HG03442 (cell line): ENCODE measurements at regions not wholly inside any gene's neighbourhood (a gene's known extent, or its start where the extent isn't known, plus 50 kb on each side); places are given as distances from the start of the nearest gene placed in this dataset.
"Not testable (repeated sequence)": the region's sequence is repeated elsewhere in the genome, so short reads cannot be mapped to it uniquely, and the experiment has no call there.

Source experiments
- ATAC-seq: cut with Tn5 transposase; IDR thresholded peaks from one replicate; pipeline ENCODE4 v1.9.1; 2021; ENCODE audit warnings: mild to moderate bottlenecking, moderate library complexity; ENCODE audit not compliant: unreplicated experiment

DNA sequence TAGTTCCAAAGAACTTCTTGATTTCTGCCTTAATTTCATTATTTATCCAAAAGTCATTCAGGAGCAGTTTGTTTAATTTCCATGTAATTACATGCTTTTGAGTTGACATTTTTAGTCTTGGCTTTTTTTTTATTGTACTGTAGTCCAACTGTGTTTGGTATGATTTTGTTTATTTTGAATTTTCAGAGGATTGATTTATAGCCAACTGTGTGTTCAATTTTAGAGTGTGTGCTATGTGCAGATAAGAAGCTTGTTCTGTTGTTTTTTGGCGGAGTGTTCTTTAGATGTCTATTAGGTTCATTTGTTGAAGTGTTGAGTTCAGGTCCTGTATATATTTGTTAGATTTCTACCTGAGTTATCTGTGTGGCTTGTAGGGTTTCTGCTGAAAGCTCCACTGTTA lies 533.6 kb downstream of the TRAM1L1 start:
- no peak for ATAC-seq

DNA sequence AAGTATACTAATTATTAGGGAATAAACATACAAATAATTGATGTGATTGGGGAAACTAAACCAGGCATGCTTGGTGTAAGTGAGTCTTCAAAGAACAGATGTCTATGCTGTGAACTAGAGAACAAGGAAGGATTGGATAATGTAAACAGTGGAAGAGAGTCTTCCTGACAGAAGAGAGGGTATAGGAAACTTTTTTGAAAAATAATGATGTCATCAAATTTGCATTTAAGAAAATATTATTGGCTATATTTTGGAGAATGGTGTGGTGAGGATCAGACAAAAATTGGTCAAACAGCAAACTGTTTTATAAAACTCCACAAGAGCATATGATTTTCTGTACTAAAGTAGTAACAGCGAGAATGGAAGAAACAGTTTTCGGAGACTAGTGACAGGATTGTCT lies 537.7 kb downstream of the TRAM1L1 start:
- ATAC-seq, result no peak

GRCh38 chr4:116546759-116547158 lies 538.6 kb downstream of the TRAM1L1 start:
- ATAC-seq, result no peak

DNA sequence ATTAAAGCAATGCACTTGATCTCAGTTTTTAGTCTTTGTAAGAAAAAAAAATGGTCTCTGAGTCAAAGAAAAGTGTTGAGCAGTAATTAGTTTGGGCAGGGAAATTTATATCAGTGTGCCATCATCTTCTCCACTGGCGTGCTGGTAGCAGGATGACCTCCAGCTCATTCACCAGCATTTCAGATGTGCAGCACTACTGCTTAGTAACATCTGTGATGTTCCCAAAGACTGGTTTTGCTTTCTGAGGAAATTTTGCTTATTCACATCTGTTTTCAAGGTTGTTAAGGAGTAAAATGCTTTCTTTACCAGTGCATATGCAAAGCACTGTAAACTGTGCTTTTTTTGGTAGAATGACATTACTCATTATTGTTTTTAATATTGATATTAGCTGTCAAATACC lies 540.4 kb downstream of the TRAM1L1 start:
- no peak for ATAC-seq

DNA sequence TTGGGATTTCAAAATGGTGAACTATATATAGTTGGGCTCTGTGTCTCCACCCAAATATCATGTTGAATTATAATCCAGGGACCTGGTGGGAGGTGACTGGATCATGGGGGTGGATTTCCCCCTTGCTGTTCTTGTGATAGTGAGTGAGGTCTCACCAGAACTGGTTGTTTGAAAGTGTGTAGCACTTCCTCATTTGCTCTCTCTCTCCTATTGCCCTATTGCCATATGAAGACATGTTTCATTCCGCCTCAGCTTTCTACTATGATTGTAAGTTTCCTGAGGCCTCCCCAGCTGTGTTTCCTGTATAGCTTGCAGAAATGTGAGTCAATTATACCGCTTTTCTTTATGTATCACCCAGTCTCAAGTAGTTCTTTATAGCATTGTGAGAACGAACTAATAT lies 545.6 kb downstream of the TRAM1L1 start:
- ATAC-seq, result no peak

GRCh38 chr4:116537828-116538227 lies 547.5 kb downstream of the TRAM1L1 start:
- ATAC-seq, result no peak

- not testable (repeated sequence) for ATAC-seq
These were observed 549.4 kb downstream of the TRAM1L1 start for GRCh38 chr4:116536024-116536423.

DNA sequence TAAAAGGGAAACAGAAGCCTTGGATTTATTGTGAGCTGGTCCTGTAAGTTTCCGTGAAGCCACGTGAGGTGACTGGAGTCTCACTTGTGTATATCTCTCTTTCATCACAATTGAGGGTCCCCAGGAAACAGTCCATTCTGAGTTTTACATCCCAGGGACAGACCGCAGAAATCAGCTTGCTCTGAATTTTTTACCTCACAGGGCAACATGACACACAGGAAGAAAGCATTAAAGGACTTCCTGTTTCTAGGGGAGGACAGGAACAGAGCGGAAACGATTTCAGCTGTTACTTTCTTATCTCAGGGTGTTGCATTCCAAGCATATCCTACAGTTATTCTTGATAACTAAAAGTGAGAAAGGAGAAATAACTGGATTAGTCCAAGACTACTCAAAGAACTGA lies 553.5 kb downstream of the TRAM1L1 start:
- ATAC-seq, result no peak

GRCh38 chr4:116531026-116531425 lies 554.4 kb downstream of the TRAM1L1 start:
- no peak for ATAC-seq

- ATAC-seq, result no peak
These were observed 555.3 kb downstream of the TRAM1L1 start for GRCh38 chr4:116530048-116530447.

DNA sequence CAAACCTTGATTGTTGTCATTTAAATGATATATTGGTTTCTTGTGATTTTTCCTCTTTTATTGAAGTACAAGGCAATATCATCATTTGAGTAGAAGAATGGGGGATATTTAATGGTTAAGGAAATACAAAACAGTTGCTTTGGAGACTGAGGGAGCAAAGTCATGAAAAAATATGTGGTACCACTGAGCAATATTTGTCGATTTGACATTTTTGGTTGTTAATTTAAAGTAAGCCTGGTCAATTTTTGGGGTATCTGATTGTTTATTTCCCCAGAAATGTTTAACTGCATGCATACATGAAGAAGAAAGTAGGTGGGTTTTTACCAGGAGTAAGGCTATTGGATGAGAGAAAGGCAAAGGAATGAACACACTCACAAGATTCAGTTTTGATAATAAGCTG lies 556.2 kb downstream of the TRAM1L1 start:
- no peak for ATAC-seq

GRCh38 chr4:116522922-116523321 lies 562.5 kb downstream of the TRAM1L1 start:
- no peak for ATAC-seq

DNA sequence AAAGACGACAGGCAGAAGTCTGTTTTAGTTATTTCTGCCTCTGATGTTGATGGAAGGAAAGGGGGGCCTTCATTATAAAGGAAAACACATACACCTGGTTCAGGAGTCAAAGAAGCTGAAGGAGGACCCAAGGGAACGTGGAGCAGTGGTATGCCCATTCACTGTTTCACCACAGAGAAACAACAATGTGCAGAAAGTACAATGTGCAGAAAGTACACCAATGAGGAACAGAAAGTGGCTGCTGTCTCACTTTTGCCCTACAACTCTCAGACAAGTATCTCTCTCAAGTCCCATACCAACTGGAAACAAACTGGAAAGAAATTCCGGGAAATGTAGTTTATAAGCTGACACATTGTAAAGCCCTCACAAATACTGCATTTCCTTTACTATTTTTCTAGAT lies 564.5 kb downstream of the TRAM1L1 start:
- ATAC-seq, result no peak

DNA sequence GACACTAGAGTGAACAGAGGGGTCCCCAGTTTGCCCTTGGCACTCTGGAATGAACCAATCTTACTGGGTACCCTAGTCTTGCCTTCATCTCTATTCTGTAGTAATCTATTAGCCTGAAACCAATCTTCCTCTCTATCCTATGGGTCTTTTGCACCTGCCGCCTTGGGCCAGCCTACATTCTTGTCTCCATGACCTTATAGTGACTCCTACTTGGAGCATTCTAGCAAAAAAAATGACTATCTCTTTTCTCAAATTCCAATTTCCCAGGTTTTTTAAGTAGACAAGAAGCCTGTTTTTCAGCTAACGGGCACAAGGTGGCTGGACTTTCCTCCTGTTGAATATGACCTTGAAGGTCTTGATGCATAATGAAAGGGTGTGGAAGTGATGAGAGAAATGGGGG lies 568.7 kb downstream of the TRAM1L1 start:
- ATAC-seq, result no peak

DNA sequence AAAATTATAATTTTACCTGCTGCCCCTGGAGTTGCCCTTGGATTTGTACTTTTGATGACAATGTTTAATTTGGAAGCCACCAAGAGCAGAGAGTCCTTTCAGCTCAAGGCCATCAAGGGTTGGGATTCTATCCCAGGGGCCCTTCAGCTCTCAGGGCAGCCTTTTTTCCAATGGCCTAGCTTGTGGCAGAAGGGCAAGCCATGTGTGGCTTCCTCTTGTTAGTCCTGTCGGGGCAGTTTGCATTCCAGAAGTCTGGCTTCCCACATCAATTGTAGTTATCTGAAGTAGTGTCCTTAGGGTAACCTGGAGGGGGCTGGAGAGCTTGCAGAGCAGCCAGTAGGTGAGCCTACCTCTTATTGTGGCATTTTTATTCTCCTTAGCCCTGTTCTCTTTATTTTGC lies 569.4 kb downstream of the TRAM1L1 start:
- no peak for ATAC-seq

DNA sequence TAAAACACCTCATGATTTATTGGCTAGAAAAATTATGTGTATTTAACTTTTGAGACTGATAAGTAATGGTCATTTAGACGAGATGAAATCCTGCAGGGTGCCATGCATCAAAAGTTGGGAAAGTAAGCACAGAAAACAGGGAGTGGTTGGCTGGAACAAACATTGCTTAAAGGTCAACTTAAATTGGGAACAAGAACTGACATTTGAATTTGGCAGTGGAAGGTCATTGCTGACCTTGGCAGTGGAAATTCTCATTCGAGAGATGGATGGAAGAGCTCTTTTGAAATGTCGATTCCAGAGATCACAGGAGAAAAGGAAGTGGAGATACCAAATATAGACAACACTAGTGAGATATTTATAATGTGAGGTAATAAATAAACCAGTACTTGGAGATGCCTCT lies 572.8 kb downstream of the TRAM1L1 start:
- ATAC-seq, result no peak

GRCh38 chr4:116501954-116502353 lies 583.4 kb downstream of the TRAM1L1 start:
- ATAC-seq, result no peak

GRCh38 chr4:116500225-116500624 lies 585.2 kb downstream of the TRAM1L1 start:
- no peak for ATAC-seq

GRCh38 chr4:116489739-116490138 lies 595.6 kb downstream of the TRAM1L1 start:
- ATAC-seq, result no peak

DNA sequence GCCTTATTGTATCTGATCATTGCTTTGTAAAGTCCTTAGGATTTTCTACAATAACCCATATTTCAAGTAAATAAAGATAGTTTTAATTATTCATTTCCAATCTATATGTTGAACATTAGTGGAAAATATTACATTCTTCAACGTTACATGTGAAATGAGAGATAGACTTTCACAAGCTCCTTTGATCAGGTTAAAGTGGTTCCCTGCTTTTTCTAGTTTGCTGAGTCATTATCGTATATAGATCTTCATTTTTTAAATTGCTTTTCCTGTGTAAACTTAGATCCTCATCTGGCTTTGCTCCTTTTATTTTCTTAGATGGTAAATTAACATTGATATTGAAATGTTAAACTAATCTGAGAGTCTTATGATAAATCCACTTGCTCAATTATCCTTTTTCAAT lies 599.0 kb downstream of the TRAM1L1 start:
- ATAC-seq, result no peak

- ATAC-seq, result no peak
These were observed 604.8 kb downstream of the TRAM1L1 start for GRCh38 chr4:116480546-116480945.

GRCh38 chr4:116478343-116478742 lies 607.0 kb downstream of the TRAM1L1 start:
- ATAC-seq, result no peak

GRCh38 chr4:116469582-116469981 lies 615.8 kb downstream of the TRAM1L1 start:
- ATAC-seq, result no peak

GRCh38 chr4:116453127-116453526 lies 632.2 kb downstream of the TRAM1L1 start:
- no peak for ATAC-seq
